HCT116 (cell line): ENCODE measurements at regions not wholly inside any gene's neighbourhood (a gene's known extent, or its start where the extent isn't known, plus 50 kb on each side); places are given as distances from the start of the nearest gene placed in this dataset.

Experiments
- ATAC-seq: fragments of 200-7000 bp; cut with Tn5 transposase; 2 replicates; pipeline ENCODE4 v1.9.1; 2020; ENCODE audit warnings: mild to moderate bottlenecking, moderate library complexity
- BruUV-seq: library from RNA; stranded (reverse); fragments of 400-500 nt; replicated peaks from 2 replicates; lab custom pipeline; 2021; lab: Mats Ljungman, UMichigan
- CTCF ChIA-PET: fragments of 300-600 bp; sonication (Branson Sonifier 250); formaldehyde crosslinking; loops from one replicate; lab custom pipeline; 2021; ENCODE audit warnings: antibody characterized with exemption; lab: Charles Lee
- POLR2A ChIA-PET: fragments of 300-600, 350-600 bp; sonication (Branson Sonifier 250); formaldehyde crosslinking; loops from one replicate; lab custom pipeline; 2021; ENCODE audit warnings: antibody characterized with exemption; lab: Charles Lee
- RAD21 ChIA-PET, 2 experiments: fragments of 300-600 bp; sonication (Branson Sonifier 250); formaldehyde crosslinking; loops; one replicate each; lab custom pipeline; 2023; ENCODE audit warnings: low total read pairs in 2 of 2; ENCODE audit not compliant: uncharacterized antibody in 2 of 2, unreplicated experiment in 2 of 2, low non-redundant PET in 1 of 2; lab: Charles Lee
- DNase-seq: peaks from one replicate; pipeline ENCODE4 v3.0.0-alpha.2; 2010; ENCODE audit warnings: low read depth, low spot score
- H2AFZ ChIP-seq: fragments of 200-600 bp; shearing (Covaris generic), sonication (generic); 2 replicates; pipeline ENCODE4 v1.6.1; 2017; ENCODE audit warnings: low read depth, mixed run types, mixed read lengths, antibody characterized with exemption, low read length; ENCODE audit not compliant: poor library complexity, severe bottlenecking
- H3K27ac ChIP-seq: 2 replicates; pipeline ENCODE4 v1.5.1; 2012; ENCODE audit warnings: low read depth, low read length
- H3K27me3 ChIP-seq: fragments of 200-600 bp; sonication (generic); 2 replicates; pipeline ENCODE4 v1.6.1; 2016; ENCODE audit warnings: mixed run types, low read length, mixed read lengths; ENCODE audit not compliant: insufficient read depth
- H3K36me3 ChIP-seq, 2 experiments: fragments of 200-500 bp in 1 of 2; fragments of 200-600 bp in 1 of 2; sonication (Bioruptor generic) in 1 of 2; sonication (generic) in 1 of 2; 2 replicates each; pipeline versions ENCODE4 v1.5.1 to v1.6.1; 2014 to 2016; ENCODE audit warnings: low read length in 2 of 2, inconsistent platforms in 1 of 2, mixed read lengths in 1 of 2, mixed run types in 1 of 2; ENCODE audit not compliant: insufficient read depth in 2 of 2, control insufficient read depth in 1 of 2
- H3K4me1 ChIP-seq, 2 experiments: fragments of 200-600 bp in 1 of 2; sonication (generic) in 1 of 2; 2 replicates each; pipeline versions ENCODE4 v1.5.1 to v1.6.1; 2012 to 2017; ENCODE audit warnings: low read length in 2 of 2, inconsistent platforms in 1 of 2, mild to moderate bottlenecking in 1 of 2, mixed read lengths in 1 of 2, mixed run types in 1 of 2, moderate library complexity in 1 of 2; ENCODE audit not compliant: insufficient read depth in 2 of 2, control insufficient read depth in 1 of 2
- H3K4me2 ChIP-seq: fragments of 200-600 bp; sonication (generic); 2 replicates; pipeline ENCODE4 v1.6.1; 2017; ENCODE audit warnings: mixed run types, low read length, mixed read lengths
- H3K4me3 ChIP-seq, 2 experiments: fragments of 200-600 bp in 1 of 2; sonication (generic) in 1 of 2; replicated peaks in 1 of 2; 2 replicates each; pipeline ENCODE4 v1.5.1; 2011 to 2016; ENCODE audit warnings: low read length in 2 of 2, control low read depth in 1 of 2, low read depth in 1 of 2, mild to moderate bottlenecking in 1 of 2, mixed read lengths in 1 of 2, mixed run types in 1 of 2
- H3K79me2 ChIP-seq: fragments of 200-600 bp; sonication (generic); 2 replicates; pipeline ENCODE4 v1.6.1; 2017; ENCODE audit warnings: mild to moderate bottlenecking, mixed run types, low read length, moderate library complexity, mixed read lengths; ENCODE audit not compliant: insufficient read depth
- H3K9ac ChIP-seq: fragments of 200-600 bp; sonication (generic); 2 replicates; pipeline ENCODE4 v1.6.1; 2016; ENCODE audit warnings: low read length, mixed read lengths
- H3K9me2 ChIP-seq: fragments of 200-600 bp; sonication (generic), shearing (Covaris generic); 2 replicates; pipeline ENCODE4 v1.6.1; 2017; ENCODE audit warnings: mixed run types, mild to moderate bottlenecking, moderate library complexity; ENCODE audit not compliant: insufficient read depth
- H3K9me3 ChIP-seq, 2 experiments: fragments of 200-500 bp in 1 of 2; fragments of 200-600 bp in 1 of 2; sonication (Bioruptor generic) in 1 of 2; sonication (generic) in 1 of 2; 2 replicates each; pipeline ENCODE4 v1.6.1; 2014 to 2017; ENCODE audit warnings: low read length in 2 of 2, mixed read lengths in 2 of 2, inconsistent platforms in 1 of 2, low read depth in 1 of 2, mild to moderate bottlenecking in 1 of 2, mixed run types in 1 of 2, moderate library complexity in 1 of 2; ENCODE audit not compliant: control insufficient read depth in 1 of 2, insufficient read depth in 1 of 2
- H4K20me1 ChIP-seq: fragments of 200-600 bp; sonication (generic), shearing (Covaris generic); 2 replicates; pipeline ENCODE4 v1.6.1; 2017; ENCODE audit warnings: mixed run types, mild to moderate bottlenecking, moderate library complexity; ENCODE audit not compliant: insufficient read depth
- ATF3 ChIP-seq: IDR thresholded peaks from 2 replicates; pipeline ENCODE4 v1.6.1; 2012
- CBX3 ChIP-seq: IDR thresholded peaks from 2 replicates; pipeline ENCODE4 v1.6.1; 2012; ENCODE audit warnings: low read depth
- CEBPB ChIP-seq: IDR thresholded peaks from 2 replicates; pipeline ENCODE4 v1.6.1; 2012; ENCODE audit warnings: low read depth
- CTCF ChIP-seq, 3 experiments: fragments of 200-600 bp in 1 of 3; sonication (generic) in 1 of 3; IDR thresholded peaks in 2 of 3; conservative IDR thresholded peaks in 1 of 3; 2 replicates each; pipeline ENCODE4 v1.5.1; 2012 to 2017; ENCODE audit warnings: low read depth in 2 of 3, low read length in 2 of 3, antibody characterized with exemption in 1 of 3, borderline replicate concordance in 1 of 3, control low read depth in 1 of 3, mild to moderate bottlenecking in 1 of 3, mixed read lengths in 1 of 3, mixed run types in 1 of 3, moderate library complexity in 1 of 3; ENCODE audit not compliant: insufficient read depth in 1 of 3
- EGR1 ChIP-seq: IDR thresholded peaks from 2 replicates; pipeline ENCODE4 v1.6.1; 2012; ENCODE audit warnings: low read depth
- ELF1 ChIP-seq: IDR thresholded peaks from 2 replicates; pipeline ENCODE4 v1.6.1; 2012; ENCODE audit warnings: low read depth, borderline replicate concordance
- EZH2 ChIP-seq: fragments of 200-600 bp; sonication (generic); IDR thresholded peaks from 2 replicates; pipeline ENCODE4 v1.6.1; 2017; ENCODE audit warnings: antibody characterized with exemption, mixed run types
- EZH2phosphoT487 ChIP-seq: fragments of 200-600 bp; IDR thresholded peaks from 2 replicates; pipeline ENCODE4 v1.6.1; 2018; ENCODE audit warnings: antibody characterized with exemption, borderline replicate concordance
- FOSL1 ChIP-seq: IDR thresholded peaks from 2 replicates; pipeline ENCODE4 v1.6.1; 2012; ENCODE audit warnings: low read depth
- JUND ChIP-seq: IDR thresholded peaks from 2 replicates; pipeline ENCODE4 v1.6.1; 2012
- MAX ChIP-seq: IDR thresholded peaks from 2 replicates; pipeline ENCODE4 v1.6.1; 2012
- POLR2A ChIP-seq: IDR thresholded peaks from 2 replicates; pipeline ENCODE4 v1.7.0; 2011; ENCODE audit warnings: borderline replicate concordance; ENCODE audit not compliant: insufficient read depth, insufficient read length; ENCODE audit errors: extremely low read depth
- POLR2AphosphoS5 ChIP-seq: IDR thresholded peaks from 2 replicates; pipeline ENCODE4 v1.6.1; 2011; ENCODE audit warnings: mild to moderate bottlenecking, low read depth, low read length, moderate library complexity
- RAD21 ChIP-seq: IDR thresholded peaks from 2 replicates; pipeline ENCODE4 v1.6.1; 2012; ENCODE audit warnings: low read depth, mild to moderate bottlenecking
- REST ChIP-seq: IDR thresholded peaks from 2 replicates; pipeline ENCODE4 v1.6.1; 2012; ENCODE audit warnings: low read depth
- SIN3A ChIP-seq: IDR thresholded peaks from 2 replicates; pipeline ENCODE4 v1.6.1; 2012; ENCODE audit warnings: low read depth
- SP1 ChIP-seq: IDR thresholded peaks from 2 replicates; pipeline ENCODE4 v1.6.1; 2012; ENCODE audit warnings: low read depth
- SRF ChIP-seq: IDR thresholded peaks from 2 replicates; pipeline ENCODE4 v1.6.1; 2012; ENCODE audit warnings: low read depth
- TCF7L2 ChIP-seq: IDR thresholded peaks from 2 replicates; pipeline ENCODE4 v1.7.0; 2011; ENCODE audit warnings: borderline replicate concordance, inconsistent platforms; ENCODE audit not compliant: insufficient read depth, insufficient read length; ENCODE audit errors: extremely low read depth
- YY1 ChIP-seq: IDR thresholded peaks from 2 replicates; pipeline ENCODE4 v1.6.1; 2011; ENCODE audit warnings: low read length, low read depth, moderate library complexity, mild to moderate bottlenecking; ENCODE audit not compliant: insufficient replicate concordance; ENCODE audit errors: extremely low read depth
- ZBTB33 ChIP-seq: IDR thresholded peaks from 2 replicates; pipeline ENCODE4 v1.6.1; 2011; ENCODE audit warnings: mild to moderate bottlenecking, low read length, moderate library complexity; ENCODE audit not compliant: insufficient replicate concordance; ENCODE audit errors: extremely low read depth
- ZFX ChIP-seq: fragments of 450-650 bp; IDR thresholded peaks from 2 replicates; pipeline ENCODE4 v1.6.1; 2017
- ZNF274 ChIP-seq: fragments of 200-500 bp; sonication (Bioruptor generic); IDR thresholded peaks from 2 replicates; pipeline ENCODE4 v1.6.1; 2014; ENCODE audit warnings: mild to moderate bottlenecking, low read depth, low read length, inconsistent platforms
- intact Hi-C: fragments of 100-400 bp; cut with micrococcal nuclease; formaldehyde crosslinking; loops from 2 replicates; pipeline ENCODE4 v1.10.0; 2022

GRCh38 chr1:232377494-232377770, 252.5 kb downstream of the SIPA1L2 start:
- no peak for ATAC-seq
- H3K79me2 ChIP-seq: no peaks in the 10 kb centered on the region
- H3K9me2 ChIP-seq: no peaks in the 10 kb centered on the region
- BruUV-seq: no TSS peak
- H3K4me2 ChIP-seq: peak overlapping the region; percentile 30
- ChIA-PET RAD21 (no interaction called here), POLR2A (no interaction called here), CTCF (no interaction called here)
- H3K4me3 ChIP-seq: no peak overlapping the region; a peak in 1 of 4 replicates
- peak; percentile 63 for DNase-seq
- no peaks in the 10 kb centered on the region for H4K20me1 ChIP-seq
- no peaks in the 10 kb centered on the region for H3K27me3 ChIP-seq
- H3K27ac ChIP-seq: no peak overlapping the region
- peak overlapping the region; percentile 3 for H2AFZ ChIP-seq
- peak; percentile 59 for TF ChIP-seq SP1
- no peak for TF ChIP-seq EZH2phosphoT487
- no peak for TF ChIP-seq YY1
- peak; percentile 56; the same call in 1 of the 2 replicates for TF ChIP-seq CBX3
- TF ChIP-seq REST: no peak
- no peak for TF ChIP-seq ZFX
- 0 out of 2 replicates have a peak, but pooled peaks have one; percentile 19 for TF ChIP-seq MAX
- TF ChIP-seq POLR2AphosphoS5: no peak
- no peak for TF ChIP-seq POLR2A
- TF ChIP-seq CTCF (IDR thresholded peaks at IDR 0.05 in 2 of 3, conservative IDR thresholded peaks at IDR 0.05 in 1 of 3; ENCODE audit: borderline replicate concordance in 1 of 3, insufficient read depth in 1 of 3, low read depth in 2 of 3, low read length in 2 of 3): no peak
- TF ChIP-seq SIN3A: no peak
- TF ChIP-seq TCF7L2: no peak
- TF ChIP-seq JUND: peak; percentile 55; the same call in 1 of the 2 replicates
- TF ChIP-seq FOSL1: peak; percentile 70
- TF ChIP-seq RAD21: no peak
- no peak for TF ChIP-seq ELF1
- TF ChIP-seq ATF3: no peak
- TF ChIP-seq EZH2: no peak
- no peak for TF ChIP-seq SRF
- TF ChIP-seq ZBTB33: no peak
- peak; percentile 59; the same call in 1 of the 2 replicates for TF ChIP-seq EGR1
- TF ChIP-seq ZNF274: no peak
- peak; percentile 55 for TF ChIP-seq CEBPB
- H3K4me1 ChIP-seq: peaks cover 8 to 25% of the 10 kb centered on the region in 2 experiments; a peak in 3 of 4 replicates
- no peaks in the 10 kb centered on the region for H3K36me3 ChIP-seq
- no peaks in the 10 kb centered on the region for H3K9me3 ChIP-seq
- intact Hi-C loops: no loop called here
- peak overlapping the region; percentile 18; the same call in 1 of the 2 replicates for H3K9ac ChIP-seq
